Activated naive CD4-positive, alpha-beta T cell treated with anti-CD3 and anti-CD28 coated beads, Interleukin-2, amount 50 U/mL, for 72 hours (primary cell): ENCODE measurements at regions not wholly inside any gene's neighbourhood (a gene's known extent, or its start where the extent isn't known, plus 50 kb on each side); places are given as distances from the start of the nearest gene placed in this dataset.

ENCODE experiments used
- ATAC-seq, 2 donors: fragments of 150-1000 bp; cut with Tn5 transposase; 2 replicates each; pipeline ENCODE4 v1.10.0; 2021; ENCODE audit warnings: mild to moderate bottlenecking in 2 of 2, moderate library complexity in 2 of 2
- DNase-seq, 2 donors: peaks; one replicate each; pipeline ENCODE4 v3.0.0; 2021 to 2022; ENCODE audit warnings: low spot score in 2 of 2
- H3K27ac Mint-ChIP-seq, 2 donors: one replicate each; pipeline ENCODE4 v1.8.0; 2022; ENCODE audit warnings: mild to moderate bottlenecking in 2 of 2, mixed read lengths in 2 of 2
- H3K36me3 Mint-ChIP-seq, 2 donors: one replicate each; pipeline ENCODE4 v1.8.0; 2022; ENCODE audit warnings: mixed read lengths in 2 of 2
- H3K9me3 Mint-ChIP-seq, 2 donors: one replicate each; pipeline ENCODE4 v1.8.0; 2022; ENCODE audit warnings: mixed read lengths in 2 of 2

GRCh38 chr10:78937393-78937792 lies 131.4 kb upstream of the ZMIZ1 start:
- H3K9me3 Mint-ChIP-seq, result no peaks in the 10 kb centered on the region
- no peak overlapping the region for H3K27ac Mint-ChIP-seq
- no peaks in the 10 kb centered on the region for H3K36me3 Mint-ChIP-seq
- no peak for DNase-seq
- ATAC-seq, result no peak

- DNase-seq (no peak), ATAC-seq (peak in 1 of 2 donors; percentile 32)
- Mint-ChIP-seq H3K9me3 (peaks cover 5 to 6% of the 10 kb centered on the region in 2 donors), H3K27ac (no peak overlapping the region), H3K36me3 (peaks cover 4 to 6% of the 10 kb centered on the region in 2 donors)
These were observed 130.7 kb upstream of the ZMIZ1 start for GRCh38 chr10:78937800-78938694.

DNA sequence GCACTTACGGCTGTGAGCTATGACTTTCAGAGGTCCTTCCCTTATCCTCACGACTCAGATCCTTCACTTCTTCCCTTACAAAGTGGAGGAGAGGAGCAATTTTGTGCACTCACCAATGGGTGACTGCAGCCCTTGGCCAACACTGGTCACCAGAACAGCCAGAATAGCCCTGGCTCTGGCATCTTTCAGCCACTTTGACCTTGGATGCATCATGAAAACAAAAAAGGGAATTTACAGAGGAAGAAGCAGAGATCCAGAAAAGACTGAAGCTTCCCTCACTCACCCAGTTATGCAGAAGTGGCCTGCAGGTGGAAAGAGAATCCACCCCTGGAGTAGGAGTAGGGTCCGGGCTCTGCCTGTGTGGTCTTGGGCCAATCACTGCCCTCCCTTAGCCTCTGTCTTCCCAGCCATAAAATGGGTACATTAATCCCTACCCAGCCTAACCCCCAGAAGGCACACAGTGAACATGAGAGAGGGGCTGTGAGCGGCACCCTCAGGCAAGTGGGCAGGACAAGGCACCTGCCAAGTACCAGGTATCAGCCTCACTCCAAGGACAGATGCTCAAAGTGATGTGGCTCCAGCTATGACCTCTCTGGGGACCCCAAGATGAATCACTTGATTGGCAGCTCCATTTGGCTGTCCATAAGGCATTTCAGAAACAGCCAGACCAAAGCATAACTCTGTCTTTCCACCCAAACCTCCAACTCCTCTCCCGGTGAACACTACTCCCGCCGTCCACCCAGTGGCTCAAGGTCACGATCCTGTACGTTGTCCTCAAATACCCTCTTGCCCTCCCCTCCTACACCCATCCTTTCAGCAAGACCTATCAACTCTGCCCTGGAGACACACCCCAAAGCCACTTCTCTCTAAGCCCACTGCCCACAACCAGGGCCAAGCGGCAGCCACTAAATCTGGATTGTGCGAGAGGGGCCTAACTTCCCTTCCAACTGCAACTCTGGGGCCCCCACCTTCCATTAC lies 129.8 kb upstream of the ZMIZ1 start:
- ATAC-seq (no peak), DNase-seq (no peak)
- Mint-ChIP-seq H3K27ac (no peak overlapping the region), H3K9me3 (peaks cover 5 to 14% of the 10 kb centered on the region in 2 donors), H3K36me3 (peaks cover 4 to 6% of the 10 kb centered on the region in 2 donors)

- DNase-seq (no peak), ATAC-seq (no peak)
- Mint-ChIP-seq H3K9me3 (peaks cover 5 to 14% of the 10 kb centered on the region in 2 donors), H3K27ac (no peak overlapping the region), H3K36me3 (peaks cover 4 to 6% of the 10 kb centered on the region in 2 donors)
These were observed 126.7 kb upstream of the ZMIZ1 start for GRCh38 chr10:78942091-78942501.

- Mint-ChIP-seq H3K36me3 (peaks cover 4 to 6% of the 10 kb centered on the region in 2 donors), H3K27ac (no peak overlapping the region), H3K9me3 (peaks cover 5 to 14% of the 10 kb centered on the region in 2 donors)
- DNase-seq, result no peak
- no peak for ATAC-seq
These were observed 123.9 kb upstream of the ZMIZ1 start for GRCh38 chr10:78944723-78945312.

- ATAC-seq (no peak), DNase-seq (no peak)
- H3K27ac Mint-ChIP-seq, result no peak overlapping the region
- H3K36me3 Mint-ChIP-seq, result peaks cover 4 to 6% of the 10 kb centered on the region in 2 donors
- H3K9me3 Mint-ChIP-seq, result peaks cover 5 to 14% of the 10 kb centered on the region in 2 donors
These were observed 122.9 kb upstream of the ZMIZ1 start for GRCh38 chr10:78945838-78946237.

GRCh38 chr10:78947226-78947625 lies 121.5 kb upstream of the ZMIZ1 start:
- ATAC-seq, result no peak
- no peak overlapping the region for H3K27ac Mint-ChIP-seq
- H3K36me3 Mint-ChIP-seq, result peaks cover 4 to 6% of the 10 kb centered on the region in 2 donors
- no peak for DNase-seq
- H3K9me3 Mint-ChIP-seq, result peaks cover 5 to 14% of the 10 kb centered on the region in 2 donors

GRCh38 chr10:78947733-78948132 lies 121.0 kb upstream of the ZMIZ1 start:
- H3K27ac Mint-ChIP-seq, result no peak overlapping the region
- ATAC-seq (no peak), DNase-seq (no peak)
- H3K9me3 Mint-ChIP-seq, result peaks cover 3 to 12% of the 10 kb centered on the region in 2 donors
- H3K36me3 Mint-ChIP-seq, result peaks cover 3% of the 10 kb centered on the region in 2 donors

- peaks cover 0 to 3% of the 10 kb centered on the region in 2 donors for H3K9me3 Mint-ChIP-seq
- no peak overlapping the region for H3K27ac Mint-ChIP-seq
- DNase-seq (no peak), ATAC-seq (no peak)
- no peaks in the 10 kb centered on the region for H3K36me3 Mint-ChIP-seq
These were observed 120.1 kb upstream of the ZMIZ1 start for GRCh38 chr10:78948621-78949030.

GRCh38 chr10:78950656-78951587 lies 117.8 kb upstream of the ZMIZ1 start:
- H3K9me3 Mint-ChIP-seq, result no peaks in the 10 kb centered on the region
- ATAC-seq (no peak), DNase-seq (no peak)
- no peaks in the 10 kb centered on the region for H3K36me3 Mint-ChIP-seq
- no peak overlapping the region for H3K27ac Mint-ChIP-seq

GRCh38 chr10:78952030-78952429 lies 116.7 kb upstream of the ZMIZ1 start:
- no peak for DNase-seq
- ATAC-seq, result no peak
- Mint-ChIP-seq H3K27ac (peak overlapping the region in 1 of 2 donors; percentile 31), H3K9me3 (no peaks in the 10 kb centered on the region), H3K36me3 (no peaks in the 10 kb centered on the region)

- ATAC-seq (no peak), DNase-seq (no peak)
- Mint-ChIP-seq H3K9me3 (no peaks in the 10 kb centered on the region), H3K27ac (no peak overlapping the region), H3K36me3 (no peaks in the 10 kb centered on the region)
These were observed 116.1 kb upstream of the ZMIZ1 start for GRCh38 chr10:78952686-78953085.

DNA sequence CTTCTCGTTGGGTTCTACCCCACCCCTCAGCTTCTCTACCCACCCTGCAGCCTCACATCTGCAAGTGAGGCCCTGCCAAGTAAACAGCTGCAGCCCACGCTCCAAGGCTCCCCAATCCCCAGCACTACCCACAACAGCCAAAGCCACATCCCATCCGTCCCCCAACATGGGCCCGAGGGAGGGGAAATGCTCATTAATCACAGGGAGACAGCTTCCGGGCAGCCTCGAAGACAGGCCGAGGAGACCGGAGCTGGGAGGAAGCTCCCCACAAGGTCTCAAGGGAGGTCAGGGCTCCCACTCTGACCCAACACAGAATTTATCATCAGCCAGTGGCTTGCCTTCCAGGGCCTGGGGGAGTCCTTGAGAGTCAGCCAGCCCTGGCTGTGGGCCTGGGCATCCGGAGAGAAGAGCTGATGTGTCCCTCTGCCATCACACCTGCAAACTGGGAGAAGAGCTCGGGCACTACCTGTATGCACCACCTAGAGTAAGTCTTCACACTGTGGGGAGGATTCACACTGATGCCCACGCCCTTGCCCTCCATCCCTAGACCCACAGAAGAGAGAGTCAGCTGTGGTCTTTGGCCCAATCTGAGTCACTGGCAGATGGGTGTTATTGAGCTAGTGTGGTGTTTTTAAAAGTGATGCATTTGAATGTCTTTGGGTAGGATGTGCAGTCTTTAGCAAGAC lies 115.5 kb upstream of the ZMIZ1 start:
- Mint-ChIP-seq H3K9me3 (no peaks in the 10 kb centered on the region), H3K27ac (peak overlapping the region in 1 of 2 donors; percentile 41), H3K36me3 (no peaks in the 10 kb centered on the region)
- DNase-seq (no peak), ATAC-seq (peak in 1 of 2 donors; percentile 24)

GRCh38 chr10:78953799-78954297 lies 114.9 kb upstream of the ZMIZ1 start:
- Mint-ChIP-seq H3K36me3 (no peaks in the 10 kb centered on the region), H3K27ac (no peak overlapping the region), H3K9me3 (no peaks in the 10 kb centered on the region)
- DNase-seq (no peak), ATAC-seq (no peak)

DNA sequence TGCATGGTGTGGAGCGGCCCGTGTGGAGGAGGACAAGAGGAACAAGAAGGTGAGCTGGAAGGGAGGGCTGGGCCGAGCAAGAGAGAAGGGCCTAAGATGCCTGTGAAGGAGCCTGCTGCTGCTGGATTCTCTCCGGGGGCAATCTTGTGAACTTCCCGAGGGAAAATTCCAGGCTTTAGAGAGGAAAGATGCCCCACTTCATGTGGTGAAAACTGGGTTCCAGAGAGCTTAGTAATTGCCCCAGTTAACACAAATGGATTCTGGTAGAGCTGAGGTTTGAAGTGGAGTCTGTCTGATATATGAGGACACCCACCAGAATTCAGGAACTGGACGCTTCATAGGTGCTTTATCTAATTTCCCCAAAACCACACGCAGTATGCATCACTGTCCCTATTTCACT lies 114.1 kb upstream of the ZMIZ1 start:
- ATAC-seq (no peak), DNase-seq (no peak)
- Mint-ChIP-seq H3K9me3 (no peaks in the 10 kb centered on the region), H3K27ac (no peak overlapping the region), H3K36me3 (no peaks in the 10 kb centered on the region)
